Activated naive CD4-positive, alpha-beta T cell treated with anti-CD3 and anti-CD28 coated beads, Interleukin-2, amount 50 U/mL, for 72 hours (primary cell): ENCODE measurements at regions not wholly inside any gene's neighbourhood (a gene's known extent, or its start where the extent isn't known, plus 50 kb on each side); places are given as distances from the start of the nearest gene placed in this dataset.

Experiments used
- ATAC-seq, 2 donors: fragments of 150-1000 bp; cut with Tn5 transposase; 2 replicates each; pipeline ENCODE4 v1.10.0; 2021; ENCODE audit warnings: mild to moderate bottlenecking in 2 of 2, moderate library complexity in 2 of 2
- DNase-seq, 2 donors: peaks; one replicate each; pipeline ENCODE4 v3.0.0; 2021 to 2022; ENCODE audit warnings: low spot score in 2 of 2
- H3K27ac Mint-ChIP-seq, 2 donors: one replicate each; pipeline ENCODE4 v1.8.0; 2022; ENCODE audit warnings: mild to moderate bottlenecking in 2 of 2, mixed read lengths in 2 of 2
- H3K36me3 Mint-ChIP-seq, 2 donors: one replicate each; pipeline ENCODE4 v1.8.0; 2022; ENCODE audit warnings: mixed read lengths in 2 of 2
- H3K9me3 Mint-ChIP-seq, 2 donors: one replicate each; pipeline ENCODE4 v1.8.0; 2022; ENCODE audit warnings: mixed read lengths in 2 of 2

GRCh38 chr2:181805228-181806038 is 86.1 kb upstream of the ITPRID2 start:
- peaks cover 5 to 13% of the 10 kb centered on the region in 2 donors for H3K9me3 Mint-ChIP-seq
- H3K36me3 Mint-ChIP-seq = peaks cover 0 to 18% of the 10 kb centered on the region in 2 donors
- DNase-seq (no peak), ATAC-seq (no peak)
- H3K27ac Mint-ChIP-seq = no peak overlapping the region

- Mint-ChIP-seq H3K9me3 (peaks cover 5 to 13% of the 10 kb centered on the region in 2 donors), H3K27ac (no peak overlapping the region), H3K36me3 (peaks cover 0 to 18% of the 10 kb centered on the region in 2 donors)
- ATAC-seq (no peak), DNase-seq (no peak)
Observed at GRCh38 chr2:181806039-181806392, 85.5 kb upstream of the ITPRID2 start.

GRCh38 chr2:181807526-181807925 is 84.0 kb upstream of the ITPRID2 start:
- Mint-ChIP-seq H3K36me3 (peaks cover 0 to 8% of the 10 kb centered on the region in 2 donors), H3K9me3 (peaks cover 0 to 5% of the 10 kb centered on the region in 2 donors), H3K27ac (no peak overlapping the region)
- DNase-seq (no peak), ATAC-seq (no peak)

GRCh38 chr2:181810823-181811695 is 80.5 kb upstream of the ITPRID2 start:
- DNase-seq = no peak
- peak; percentile 43 to 58 for ATAC-seq
- no peak overlapping the region for H3K27ac Mint-ChIP-seq
- H3K9me3 Mint-ChIP-seq = peaks cover 0 to 6% of the 10 kb centered on the region in 2 donors
- H3K36me3 Mint-ChIP-seq = no peaks in the 10 kb centered on the region

- Mint-ChIP-seq H3K9me3 (peaks cover 0 to 6% of the 10 kb centered on the region in 2 donors), H3K27ac (no peak overlapping the region), H3K36me3 (no peaks in the 10 kb centered on the region)
- no peak for ATAC-seq
- no peak for DNase-seq
Observed at GRCh38 chr2:181812106-181812743, 79.3 kb upstream of the ITPRID2 start.

GRCh38 chr2:181814057-181814491 is 77.5 kb upstream of the ITPRID2 start:
- no peak for ATAC-seq
- no peak for DNase-seq
- H3K9me3 Mint-ChIP-seq = peaks cover 0 to 6% of the 10 kb centered on the region in 2 donors

GRCh38 chr2:181817509-181817908 is 74.0 kb upstream of the ITPRID2 start:
- ATAC-seq (no peak), DNase-seq (no peak)
- peaks cover 0 to 6% of the 10 kb centered on the region in 2 donors for H3K9me3 Mint-ChIP-seq
- H3K36me3 Mint-ChIP-seq = no peaks in the 10 kb centered on the region
- no peak overlapping the region for H3K27ac Mint-ChIP-seq

More at GRCh38 chr2:181814057-181814491, 77.5 kb upstream of the ITPRID2 start:
- H3K36me3 Mint-ChIP-seq = no peaks in the 10 kb centered on the region
- H3K27ac Mint-ChIP-seq = no peak overlapping the region

- DNase-seq (no peak), ATAC-seq (no peak)
- Mint-ChIP-seq H3K27ac (no peak overlapping the region), H3K36me3 (no peaks in the 10 kb centered on the region), H3K9me3 (peaks cover 0 to 6% of the 10 kb centered on the region in 2 donors)
Observed at GRCh38 chr2:181818058-181818680, 73.4 kb upstream of the ITPRID2 start.

GRCh38 chr2:181818840-181819239 is 72.7 kb upstream of the ITPRID2 start:
- H3K36me3 Mint-ChIP-seq = no peaks in the 10 kb centered on the region
- DNase-seq = no peak
- ATAC-seq = no peak
- no peak overlapping the region for H3K27ac Mint-ChIP-seq
- peaks cover 0 to under 1% of the 10 kb centered on the region in 2 donors for H3K9me3 Mint-ChIP-seq

GRCh38 chr2:181821049-181821448 is 70.5 kb upstream of the ITPRID2 start:
- no peaks in the 10 kb centered on the region for H3K9me3 Mint-ChIP-seq
- DNase-seq = no peak
- no peak overlapping the region for H3K27ac Mint-ChIP-seq
- H3K36me3 Mint-ChIP-seq = no peaks in the 10 kb centered on the region
- no peak for ATAC-seq

GRCh38 chr2:181822097-181822496 is 69.4 kb upstream of the ITPRID2 start:
- ATAC-seq (no peak), DNase-seq (no peak)
- no peaks in the 10 kb centered on the region for H3K36me3 Mint-ChIP-seq
- no peaks in the 10 kb centered on the region for H3K9me3 Mint-ChIP-seq
- no peak overlapping the region for H3K27ac Mint-ChIP-seq

- DNase-seq (no peak), ATAC-seq (no peak)
- Mint-ChIP-seq H3K27ac (no peak overlapping the region), H3K36me3 (no peaks in the 10 kb centered on the region), H3K9me3 (no peaks in the 10 kb centered on the region)
Observed at GRCh38 chr2:181823405-181823804, 68.1 kb upstream of the ITPRID2 start.

GRCh38 chr2:181828122-181828705 is 63.3 kb upstream of the ITPRID2 start:
- no peak for ATAC-seq

GRCh38 chr2:181829230-181829629 is 62.3 kb upstream of the ITPRID2 start:
- no peak for ATAC-seq
- H3K9me3 Mint-ChIP-seq = no peaks in the 10 kb centered on the region
- no peak for DNase-seq
- H3K27ac Mint-ChIP-seq = no peak overlapping the region
- no peaks in the 10 kb centered on the region for H3K36me3 Mint-ChIP-seq

More at GRCh38 chr2:181828122-181828705, 63.3 kb upstream of the ITPRID2 start:
- Mint-ChIP-seq H3K36me3 (no peaks in the 10 kb centered on the region), H3K9me3 (no peaks in the 10 kb centered on the region), H3K27ac (no peak overlapping the region)
- DNase-seq = no peak

- DNase-seq (no peak), ATAC-seq (no peak)
- Mint-ChIP-seq H3K27ac (no peak overlapping the region), H3K9me3 (no peaks in the 10 kb centered on the region), H3K36me3 (no peaks in the 10 kb centered on the region)
Observed at GRCh38 chr2:181832015-181832414, 59.5 kb upstream of the ITPRID2 start.

GRCh38 chr2:181836583-181836982 is 54.9 kb upstream of the ITPRID2 start:
- DNase-seq (no peak), ATAC-seq (no peak)
- Mint-ChIP-seq H3K9me3 (no peaks in the 10 kb centered on the region), H3K27ac (no peak overlapping the region), H3K36me3 (no peaks in the 10 kb centered on the region)
